HG02885 (cell line): ENCODE measurements at regions not wholly inside any gene's neighbourhood (a gene's known extent, or its start where the extent isn't known, plus 50 kb on each side); places are given as distances from the start of the nearest gene placed in this dataset.
A peak's percentile ranks its signal among the peaks of the same experiment; 100 is the strongest.
"Not testable (repeated sequence)": the region's sequence is repeated elsewhere in the genome, so short reads cannot be mapped to it uniquely, and the experiment has no call there.

ENCODE experiments used
- ATAC-seq: cut with Tn5 transposase; IDR thresholded peaks from one replicate; pipeline ENCODE4 v1.9.1; 2021; ENCODE audit warnings: mild to moderate bottlenecking; ENCODE audit not compliant: unreplicated experiment, poor library complexity

DNA sequence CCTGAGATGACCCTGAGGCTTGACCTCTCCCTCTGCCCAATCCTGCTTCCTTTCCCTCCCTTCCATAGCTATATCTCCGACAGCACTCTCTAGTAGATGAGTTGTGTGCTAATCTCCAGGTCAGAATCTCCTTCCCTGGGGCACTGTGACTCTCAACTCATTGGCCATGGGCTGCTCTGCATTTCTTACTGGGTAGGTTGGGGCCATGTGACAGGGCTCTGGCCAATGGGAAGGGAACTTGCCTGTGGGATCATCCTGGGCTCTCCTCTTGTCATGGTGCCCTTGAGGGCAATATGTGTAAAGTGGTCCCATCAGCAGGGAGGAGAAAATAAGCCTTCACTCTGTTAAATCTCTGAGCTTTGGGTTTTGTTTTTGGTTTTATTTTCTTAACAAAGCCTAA lies 80.1 kb upstream of the ANKRD1 start:
- no peak for ATAC-seq

DNA sequence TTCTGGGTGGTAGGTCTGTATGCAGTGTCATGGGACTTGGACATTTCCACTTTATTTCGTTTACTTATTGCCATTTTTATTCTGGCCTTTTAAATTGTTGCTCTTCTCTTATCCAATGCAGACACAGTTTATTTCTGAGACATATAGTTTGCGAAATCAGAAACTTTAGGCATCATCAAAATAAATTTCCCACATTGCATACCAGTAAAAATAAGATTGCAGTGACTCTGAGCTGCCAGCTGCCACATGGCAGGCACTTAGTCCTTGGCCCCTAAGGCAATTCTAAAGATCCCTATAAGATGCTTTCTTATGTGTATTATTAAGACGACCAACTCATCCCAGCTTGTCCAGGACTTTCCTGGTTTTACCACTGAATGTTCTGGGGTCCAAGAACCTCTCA lies 81.8 kb upstream of the ANKRD1 start:
- no peak for ATAC-seq

- not testable (repeated sequence) for ATAC-seq
Measured at GRCh38 chr10:91003379-91003778, 82.5 kb upstream of the ANKRD1 start.

- ATAC-seq = not testable (repeated sequence)
Measured at GRCh38 chr10:91005276-91005675, 84.4 kb upstream of the ANKRD1 start.

GRCh38 chr10:91006001-91006751 lies 85.3 kb upstream of the ANKRD1 start:
- peak; percentile 56 for ATAC-seq

GRCh38 chr10:91006752-91007346 lies 86.0 kb upstream of the ANKRD1 start:
- peak; percentile 94 for ATAC-seq

- no peak for ATAC-seq
Measured at GRCh38 chr10:91007655-91008054, 86.8 kb upstream of the ANKRD1 start.

GRCh38 chr10:91009121-91009520 lies 88.2 kb upstream of the ANKRD1 start:
- ATAC-seq = no peak

GRCh38 chr10:91010952-91011351 lies 90.1 kb upstream of the ANKRD1 start:
- no peak for ATAC-seq

- no peak for ATAC-seq
Measured at GRCh38 chr10:91012502-91012901, 91.6 kb upstream of the ANKRD1 start.

GRCh38 chr10:91013985-91014384 lies 93.1 kb upstream of the ANKRD1 start:
- ATAC-seq = no peak

DNA sequence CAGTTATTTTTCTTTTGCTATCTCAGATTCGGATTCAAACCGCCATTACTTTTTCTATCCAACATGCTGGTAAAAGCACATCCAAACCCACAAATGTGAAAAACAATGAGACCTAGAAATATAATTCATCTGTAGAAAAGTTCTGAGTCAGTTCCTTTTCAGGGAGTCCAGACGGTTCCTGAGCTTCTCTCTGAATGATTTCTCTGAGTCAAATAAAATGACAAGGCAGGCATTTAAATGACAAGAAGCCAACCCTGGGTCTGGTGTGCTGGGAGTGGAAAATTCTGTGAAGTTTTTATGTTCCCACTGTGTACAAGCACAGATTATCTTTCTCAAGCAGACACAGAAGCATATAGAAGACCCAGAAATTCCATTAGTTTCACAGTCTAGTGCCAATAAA lies 96.3 kb upstream of the ANKRD1 start:
- no peak for ATAC-seq

DNA sequence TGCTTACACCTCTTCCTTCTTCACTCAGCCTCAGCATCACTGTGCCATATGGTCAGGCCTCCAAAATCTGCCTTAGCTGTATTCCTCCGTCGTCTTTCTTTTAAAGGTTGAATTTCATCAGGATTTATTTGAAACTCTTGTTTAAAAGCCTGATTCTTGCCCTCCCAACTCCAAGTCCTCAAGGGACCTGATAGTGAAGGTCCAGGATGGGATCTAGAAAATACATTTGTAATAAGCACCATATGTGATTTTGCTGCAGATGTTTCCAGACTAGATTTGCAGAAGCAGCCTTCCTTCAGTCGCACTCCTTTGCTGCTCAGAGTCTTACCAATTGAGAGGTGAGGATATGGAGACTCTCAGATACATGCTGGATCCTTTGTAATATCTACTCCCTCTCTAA lies 101.0 kb upstream of the ANKRD1 start:
- ATAC-seq = no peak

DNA sequence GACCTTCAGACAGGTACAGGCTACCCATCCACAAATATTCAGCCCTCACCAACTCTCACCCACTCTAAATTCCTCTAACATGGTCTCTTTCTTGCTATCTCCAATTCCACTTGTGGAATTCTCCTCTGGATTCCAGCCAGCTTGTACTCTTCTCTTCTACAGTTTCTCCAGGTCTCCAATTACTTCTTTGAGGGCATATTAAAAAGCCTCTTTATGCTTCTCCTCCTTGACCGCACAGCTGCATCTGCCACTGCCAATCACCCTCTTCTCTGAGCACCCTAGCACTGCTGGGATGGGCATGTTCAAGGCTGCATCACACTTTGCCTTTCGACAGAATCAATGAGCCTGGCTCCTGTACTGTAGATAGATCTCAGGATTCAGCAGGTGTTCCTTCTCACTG lies 101.5 kb upstream of the ANKRD1 start:
- ATAC-seq = no peak

- no peak for ATAC-seq
Measured at GRCh38 chr10:91022924-91023699, 102.2 kb upstream of the ANKRD1 start.

- ATAC-seq = no peak
Measured at GRCh38 chr10:91023700-91024398, 103.0 kb upstream of the ANKRD1 start.

- no peak for ATAC-seq
Measured at GRCh38 chr10:91024541-91024940, 103.7 kb upstream of the ANKRD1 start.

- no peak for ATAC-seq
Measured at GRCh38 chr10:91032611-91033206, 111.8 kb upstream of the ANKRD1 start.

DNA sequence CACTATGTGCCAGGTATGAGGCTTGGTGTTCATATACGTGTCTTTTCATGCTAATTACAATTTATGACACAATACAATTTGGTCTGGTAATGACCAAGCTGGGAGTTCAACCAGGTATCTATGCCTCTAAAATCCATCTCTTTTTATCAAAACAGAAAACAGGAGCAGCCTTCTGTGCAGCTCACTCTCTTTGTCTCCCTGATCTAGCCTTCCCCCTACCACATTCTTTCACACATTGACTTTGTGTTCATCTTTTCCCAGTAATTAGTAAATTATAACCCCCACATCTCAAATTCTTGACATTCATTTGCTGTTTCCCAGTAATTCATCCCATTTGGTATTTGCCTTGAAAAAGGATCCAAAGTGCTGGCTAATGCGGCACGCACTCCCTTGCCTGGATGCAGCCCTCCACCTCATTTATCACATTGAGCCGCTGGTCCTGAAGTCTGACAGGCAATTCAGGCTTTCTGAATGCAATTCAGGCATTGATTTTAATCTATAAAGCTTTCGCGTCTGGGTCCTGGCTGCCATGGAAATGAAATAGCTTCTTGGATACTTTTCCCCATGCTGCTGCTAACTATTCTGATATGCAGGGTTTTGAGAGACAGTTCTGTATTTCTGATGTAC lies 112.5 kb upstream of the ANKRD1 start:
- no peak for ATAC-seq

- ATAC-seq = no peak
Measured at GRCh38 chr10:91034042-91034441, 113.2 kb upstream of the ANKRD1 start.
